PC-9 (cell line): ENCODE measurements at regions not wholly inside any gene's neighbourhood (a gene's known extent, or its start where the extent isn't known, plus 50 kb on each side); places are given as distances from the start of the nearest gene placed in this dataset.
"Not testable (repeated sequence)": the region's sequence is repeated elsewhere in the genome, so short reads cannot be mapped to it uniquely, and the experiment has no call there.

Experiments
- BruUV-seq: library from RNA; stranded (reverse); fragments of 400-500 nt; replicated peaks from 2 replicates; lab custom pipeline; 2021; lab: Mats Ljungman, UMichigan
- CTCF ChIA-PET: fragments of 300-600 bp; sonication (Branson Sonifier 250); formaldehyde crosslinking; loops from one replicate; lab custom pipeline; 2022; ENCODE audit warnings: antibody characterized with exemption; lab: Charles Lee
- POLR2A ChIA-PET: fragments of 300-600 bp; sonication (Branson Sonifier 250); formaldehyde crosslinking; loops from one replicate; lab custom pipeline; 2022; ENCODE audit warnings: antibody characterized with exemption; ENCODE audit not compliant: unreplicated experiment; lab: Charles Lee
- DNase-seq, 2 experiments: peaks; one replicate each; pipeline versions ENCODE4 v3.0.0 to v3.0.0-alpha.2; 2015 to 2022; ENCODE audit warnings: mixed read lengths in 1 of 2
- H2AFZ ChIP-seq: fragments of 200-600 bp; sonication (generic); 2 replicates; pipeline ENCODE4 v1.8.1; 2017; ENCODE audit warnings: antibody characterized with exemption
- H3F3A ChIP-seq: fragments of 200-600 bp; sonication (generic); 2 replicates; pipeline ENCODE4 v1.8.1; 2017; ENCODE audit warnings: antibody characterized with exemption, mild to moderate bottlenecking, low read depth; ENCODE audit not compliant: insufficient read depth
- H3K27ac ChIP-seq: fragments of 200-600 bp; sonication (generic); 2 replicates; pipeline ENCODE4 v1.6.1; 2016; ENCODE audit warnings: mixed run types
- H3K27me3 ChIP-seq: fragments of 200-600 bp; sonication (generic); 2 replicates; pipeline ENCODE4 v1.6.1; 2016; ENCODE audit warnings: low read depth, mixed run types; ENCODE audit not compliant: insufficient read depth
- H3K36me3 ChIP-seq: fragments of 200-600 bp; sonication (generic); 2 replicates; pipeline ENCODE4 v1.6.1; 2016; ENCODE audit warnings: low read depth, mixed run types
- H3K4me1 ChIP-seq: fragments of 200-600 bp; sonication (generic); replicated peaks from 2 replicates; pipeline ENCODE4 v1.6.1; 2016; ENCODE audit warnings: mixed run types; ENCODE audit not compliant: insufficient read depth
- H3K4me2 ChIP-seq: fragments of 200-600 bp; sonication (generic); 2 replicates; pipeline ENCODE4 v1.6.1; 2017; ENCODE audit warnings: mixed run types
- H3K4me3 ChIP-seq: fragments of 200-600 bp; sonication (generic); 2 replicates; pipeline ENCODE4 v1.6.1; 2016; ENCODE audit warnings: mixed run types
- H3K79me2 ChIP-seq: fragments of 200-600 bp; sonication (generic); 2 replicates; pipeline ENCODE4 v1.6.1; 2017; ENCODE audit warnings: low read depth, mixed run types
- H3K9me2 ChIP-seq: fragments of 200-600 bp; sonication (generic); 2 replicates; pipeline ENCODE4 v1.8.1; 2017; ENCODE audit warnings: mild to moderate bottlenecking; ENCODE audit not compliant: insufficient read depth
- H3K9me3 ChIP-seq: fragments of 200-600 bp; sonication (generic); 2 replicates; pipeline ENCODE4 v1.8.1; 2016; ENCODE audit warnings: low read depth; ENCODE audit not compliant: insufficient read depth
- H4K20me1 ChIP-seq: fragments of 200-600 bp; sonication (generic); 2 replicates; pipeline ENCODE4 v1.8.1; 2017; ENCODE audit not compliant: insufficient read depth
- EZH2 ChIP-seq: fragments of 200-600 bp; sonication (generic); IDR thresholded peaks from 2 replicates; pipeline ENCODE4 v1.8.0; 2017; ENCODE audit warnings: antibody characterized with exemption, low read depth
- intact Hi-C: fragments of 100-400 bp; cut with micrococcal nuclease; formaldehyde crosslinking; loops from one replicate; pipeline ENCODE4 v1.10.0; 2022; ENCODE audit not compliant: unreplicated experiment
- TF ChIP-seq, protein P1 (sequence below): fragments of 200-600 bp; sonication (generic); conservative IDR thresholded peaks from 2 replicates; pipeline ENCODE4 v1.6.1; 2017; ENCODE audit warnings: mixed run types, antibody characterized with exemption, mild to moderate bottlenecking, moderate library complexity

GRCh38 chr5:126056352-126056751 is 366.9 kb upstream of the GRAMD2B start:
- H4K20me1 ChIP-seq: no peaks in the 10 kb centered on the region
- TF ChIP-seq, protein P1, sequence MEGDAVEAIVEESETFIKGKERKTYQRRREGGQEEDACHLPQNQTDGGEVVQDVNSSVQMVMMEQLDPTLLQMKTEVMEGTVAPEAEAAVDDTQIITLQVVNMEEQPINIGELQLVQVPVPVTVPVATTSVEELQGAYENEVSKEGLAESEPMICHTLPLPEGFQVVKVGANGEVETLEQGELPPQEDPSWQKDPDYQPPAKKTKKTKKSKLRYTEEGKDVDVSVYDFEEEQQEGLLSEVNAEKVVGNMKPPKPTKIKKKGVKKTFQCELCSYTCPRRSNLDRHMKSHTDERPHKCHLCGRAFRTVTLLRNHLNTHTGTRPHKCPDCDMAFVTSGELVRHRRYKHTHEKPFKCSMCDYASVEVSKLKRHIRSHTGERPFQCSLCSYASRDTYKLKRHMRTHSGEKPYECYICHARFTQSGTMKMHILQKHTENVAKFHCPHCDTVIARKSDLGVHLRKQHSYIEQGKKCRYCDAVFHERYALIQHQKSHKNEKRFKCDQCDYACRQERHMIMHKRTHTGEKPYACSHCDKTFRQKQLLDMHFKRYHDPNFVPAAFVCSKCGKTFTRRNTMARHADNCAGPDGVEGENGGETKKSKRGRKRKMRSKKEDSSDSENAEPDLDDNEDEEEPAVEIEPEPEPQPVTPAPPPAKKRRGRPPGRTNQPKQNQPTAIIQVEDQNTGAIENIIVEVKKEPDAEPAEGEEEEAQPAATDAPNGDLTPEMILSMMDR: no peak
- TF ChIP-seq EZH2: no peak
- no peak overlapping the region for H3K4me3 ChIP-seq
- intact Hi-C loops: no loop called here
- no peaks in the 10 kb centered on the region for H3F3A ChIP-seq
- H3K9me3 ChIP-seq: no peaks in the 10 kb centered on the region
- no peak overlapping the region for H3K4me2 ChIP-seq
- H3K79me2 ChIP-seq: no peaks in the 10 kb centered on the region
- ChIA-PET POLR2A (no interaction called here), CTCF (no interaction called here)
- no peak for DNase-seq
- H3K9me2 ChIP-seq: no peaks in the 10 kb centered on the region
- BruUV-seq: no TSS peak
- H3K27me3 ChIP-seq: no peaks in the 10 kb centered on the region
- no peaks in the 10 kb centered on the region for H3K4me1 ChIP-seq
- no peak overlapping the region for H2AFZ ChIP-seq
- H3K36me3 ChIP-seq: no peaks in the 10 kb centered on the region
- no peak overlapping the region for H3K27ac ChIP-seq

DNA sequence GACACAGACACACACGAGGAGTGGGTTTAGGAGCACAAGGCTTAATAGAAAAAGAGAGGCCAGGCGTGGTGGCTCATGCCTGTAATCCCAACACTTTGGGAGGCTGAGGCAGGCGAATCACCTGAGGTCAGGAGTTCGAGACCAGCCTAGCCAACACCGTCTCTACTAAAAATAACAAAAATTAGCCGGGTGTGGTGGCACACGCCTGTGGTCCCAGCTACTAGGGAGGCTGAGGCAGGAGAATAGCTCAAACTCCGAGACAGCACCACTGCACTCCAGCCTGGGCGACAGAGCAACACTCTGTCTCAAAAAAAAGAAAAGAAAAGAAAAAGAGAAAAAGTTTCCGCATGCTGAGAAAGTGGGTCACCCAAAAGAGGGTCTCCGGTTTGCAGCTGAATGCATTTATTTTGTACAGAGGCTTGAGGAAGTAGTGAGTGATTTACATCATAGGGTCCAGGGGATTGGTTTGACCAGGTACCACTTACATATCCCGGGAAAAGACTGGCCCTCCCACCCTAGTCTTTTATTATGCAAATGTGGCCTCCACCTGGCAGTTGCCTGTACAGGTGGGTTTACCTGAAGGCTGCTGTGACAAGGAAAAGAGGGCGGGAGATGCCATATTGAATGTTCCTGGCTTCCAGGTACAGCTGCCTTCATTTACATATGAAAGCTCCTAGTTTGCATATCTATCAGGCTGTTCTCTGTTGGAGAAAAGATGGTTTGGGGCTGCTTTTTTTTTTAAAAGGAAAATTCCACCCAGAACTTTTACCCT is 366.2 kb upstream of the GRAMD2B start:
- Histone ChIP-seq H3K9me3 (no peaks in the 10 kb centered on the region), H3F3A (no peaks in the 10 kb centered on the region), H3K4me3 (no peak overlapping the region), H3K9me2 (no peaks in the 10 kb centered on the region), H3K27me3 (no peaks in the 10 kb centered on the region), H4K20me1 (no peaks in the 10 kb centered on the region), H3K36me3 (no peaks in the 10 kb centered on the region), H3K4me1 (no peaks in the 10 kb centered on the region), H3K27ac (no peak overlapping the region), H3K4me2 (no peak overlapping the region), H3K79me2 (no peaks in the 10 kb centered on the region), H2AFZ (no peak overlapping the region)
- intact Hi-C loops: no loop called here
- ChIA-PET CTCF (no interaction called here), POLR2A (no interaction called here)
- no peak for DNase-seq
- TF ChIP-seq EZH2: no peak
- TF ChIP-seq, protein P1: no peak
- BruUV-seq: no TSS peak

DNA sequence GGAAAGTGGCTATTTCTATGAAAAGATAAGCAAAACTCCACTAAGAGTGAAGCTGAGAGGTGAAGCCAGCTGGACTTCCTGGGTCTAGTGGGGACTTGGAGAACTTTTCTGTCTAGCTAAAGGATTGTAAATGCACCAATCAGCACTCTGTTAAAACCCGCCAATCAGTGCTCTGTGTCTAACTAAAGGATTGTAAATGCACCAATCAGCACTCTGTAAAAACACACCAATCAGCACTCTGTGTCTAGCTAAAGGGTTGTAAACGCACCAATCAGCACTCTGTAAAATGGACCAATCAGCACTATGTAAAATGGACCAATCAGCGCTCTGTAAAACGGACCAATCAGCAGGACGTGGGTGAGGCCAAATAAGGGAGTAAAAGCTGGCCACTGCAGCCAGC is 364.8 kb upstream of the GRAMD2B start:
- BruUV-seq, POLR2A ChIA-PET, H3K9me2 ChIP-seq, H2AFZ ChIP-seq, H3K4me1 ChIP-seq, H3K79me2 ChIP-seq, H3K9me3 ChIP-seq, H3K27ac ChIP-seq, H3K4me2 ChIP-seq, H3K27me3 ChIP-seq, H4K20me1 ChIP-seq, DNase-seq, CTCF ChIA-PET, H3K4me3 ChIP-seq, intact Hi-C loops, H3K36me3 ChIP-seq, H3F3A ChIP-seq: not testable (repeated sequence)
